CD14-positive monocyte (primary cell): ENCODE measurements at regions not wholly inside any gene's neighbourhood (a gene's known extent, or its start where the extent isn't known, plus 50 kb on each side); places are given as distances from the start of the nearest gene placed in this dataset.

Source experiments
- DNase-seq, 3 donors: peaks; one replicate each; pipeline ENCODE4 v3.0.0-alpha.2; 2011 to 2022
- H2AFZ ChIP-seq: 2 replicates; pipeline ENCODE4 v1.6.0; 2012; ENCODE audit warnings: mild to moderate bottlenecking, low read depth, low read length, inconsistent platforms; ENCODE audit not compliant: insufficient read depth, poor library complexity, severe bottlenecking
- H3K27ac ChIP-seq, 2 donors: 1 replicate in 1 of 2; 2 replicates in 1 of 2; pipeline ENCODE4 v1.5.1; 2012 to 2013; ENCODE audit warnings: low read length in 2 of 2, control low read depth in 1 of 2, inconsistent platforms in 1 of 2, low read depth in 1 of 2, mild to moderate bottlenecking in 1 of 2
- H3K27me3 ChIP-seq, 2 donors: one replicate each; pipeline versions ENCODE4 v1.6.0 to v1.6.1; 2011 to 2013; ENCODE audit warnings: low read length in 2 of 2; ENCODE audit not compliant: control insufficient read depth in 2 of 2, insufficient read depth in 2 of 2
- H3K36me3 ChIP-seq, 2 donors: replicated peaks in 1 of 2; 1 replicate in 1 of 2; 2 replicates in 1 of 2; pipeline versions ENCODE4 v1.5.1 to v1.6.1; 2012 to 2013; ENCODE audit warnings: low read length in 2 of 2, control low read depth in 1 of 2, inconsistent platforms in 1 of 2, mild to moderate bottlenecking in 1 of 2; ENCODE audit not compliant: insufficient read depth in 2 of 2, control insufficient read depth in 1 of 2
- H3K4me1 ChIP-seq, 2 donors: 1 replicate in 1 of 2; 2 replicates in 1 of 2; pipeline versions ENCODE4 v1.5.1 to v1.6.1; 2012 to 2013; ENCODE audit warnings: low read length in 2 of 2, control low read depth in 1 of 2, inconsistent platforms in 1 of 2, mild to moderate bottlenecking in 1 of 2, moderate library complexity in 1 of 2; ENCODE audit not compliant: insufficient read depth in 2 of 2, control insufficient read depth in 1 of 2
- H3K4me2 ChIP-seq: replicated peaks from 2 replicates; pipeline ENCODE3; 2012; ENCODE audit warnings: low read length, moderate library complexity, mild to moderate bottlenecking; ENCODE audit not compliant: poor library complexity, severe bottlenecking; ENCODE audit errors: extremely low read depth
- H3K4me3 ChIP-seq, 3 experiments: fragments of 200-600 bp in 1 of 3; sonication (generic) in 1 of 3; replicated peaks in 1 of 3; 1 replicate in 2 of 3; 2 replicates in 1 of 3; pipeline ENCODE4 v1.5.1; 2011 to 2013; ENCODE audit warnings: low read length in 3 of 3, mild to moderate bottlenecking in 3 of 3, control low read depth in 2 of 3, low read depth in 2 of 3, inconsistent platforms in 1 of 3, moderate library complexity in 1 of 3
- H3K79me2 ChIP-seq: 2 replicates; pipeline ENCODE4 v1.6.0; 2012; ENCODE audit warnings: mild to moderate bottlenecking, control low read depth, inconsistent platforms, low read length, moderate library complexity; ENCODE audit not compliant: insufficient read depth
- H3K9ac ChIP-seq: 2 replicates; pipeline ENCODE4 v1.6.0; 2017; ENCODE audit warnings: low read length, mild to moderate bottlenecking; ENCODE audit not compliant: insufficient read depth, poor library complexity, severe bottlenecking
- H3K9me3 ChIP-seq, 2 donors: replicated peaks in 1 of 2; 1 replicate in 1 of 2; 2 replicates in 1 of 2; pipeline versions ENCODE4 v1.5.1 to v1.6.1; 2012 to 2013; ENCODE audit warnings: low read length in 2 of 2, control low read depth in 1 of 2; ENCODE audit not compliant: control insufficient read depth in 1 of 2, insufficient read depth in 1 of 2
- H4K20me1 ChIP-seq: 2 replicates; pipeline ENCODE4 v1.6.0; 2012; ENCODE audit warnings: mild to moderate bottlenecking, low read length, control low read depth, moderate library complexity; ENCODE audit not compliant: insufficient read depth
- H3K27ac Mint-ChIP-seq, 7 donors: one replicate each; pipeline ENCODE4 v1.8.0; 2020; ENCODE audit warnings: mild to moderate bottlenecking in 7 of 7, mixed read lengths in 7 of 7, moderate library complexity in 6 of 7, inconsistent platforms in 2 of 7
- H3K27me3 Mint-ChIP-seq, 3 donors: one replicate each; pipeline ENCODE4 v1.8.0; 2021 to 2022; ENCODE audit warnings: low read depth in 3 of 3, mild to moderate bottlenecking in 3 of 3, mixed read lengths in 3 of 3, moderate library complexity in 3 of 3, inconsistent platforms in 1 of 3
- H3K36me3 Mint-ChIP-seq, 2 donors: one replicate each; pipeline ENCODE4 v1.8.0; 2020; ENCODE audit warnings: mixed read lengths in 2 of 2, inconsistent platforms in 1 of 2, mild to moderate bottlenecking in 1 of 2
- H3K4me1 Mint-ChIP-seq: one replicate; pipeline ENCODE4 v1.8.0; 2020; ENCODE audit warnings: mild to moderate bottlenecking, mixed read lengths
- H3K4me3 Mint-ChIP-seq, 2 donors: one replicate each; pipeline ENCODE4 v1.8.0; 2020; ENCODE audit warnings: mild to moderate bottlenecking in 2 of 2, mixed read lengths in 2 of 2, moderate library complexity in 1 of 2
- H3K9me3 Mint-ChIP-seq, 7 donors: one replicate each; pipeline ENCODE4 v1.8.0; 2020 to 2022; ENCODE audit warnings: mixed read lengths in 7 of 7, mild to moderate bottlenecking in 6 of 7, moderate library complexity in 6 of 7, inconsistent platforms in 2 of 7
- CTCF ChIP-seq: fragments of 200-600 bp; IDR thresholded peaks from one replicate; pipeline ENCODE4 v1.8.0; 2022; ENCODE audit warnings: antibody characterized with exemption, mild to moderate bottlenecking
- WGBS: methylation state at CpG from one replicate; pipeline ENCODE4 v1.1.5; 2013; ENCODE audit warnings: missing lambda C conversion rate; ENCODE audit not compliant: insufficient coverage; 5-methylcytosine and 5-hydroxymethylcytosine counted together
- intact Hi-C, 2 donors: fragments of 100-400 bp; cut with micrococcal nuclease; formaldehyde crosslinking; loops; one replicate each; pipeline versions ENCODE4 v1.15.0 to v1.15.1; 2023

GRCh38 chr5:113675166-113675565 lies 161.7 kb downstream of the YTHDC2 start:
- H3K36me3 Mint-ChIP-seq: no peaks in the 10 kb centered on the region
- no peaks in the 10 kb centered on the region for H3K36me3 ChIP-seq
- no peak overlapping the region for H2AFZ ChIP-seq
- no peak overlapping the region for H3K9ac ChIP-seq
- H3K4me2 ChIP-seq: no peak overlapping the region
- H3K9me3 ChIP-seq: no peaks in the 10 kb centered on the region
- no peak overlapping the region for H3K27ac ChIP-seq
- no peak overlapping the region for H3K4me3 Mint-ChIP-seq
- intact Hi-C loops: no loop called here
- 67% methylated on average over 1 of the region's 3 CpGs for WGBS
- TF ChIP-seq CTCF: no peak
- H3K27me3 Mint-ChIP-seq: peaks cover 0 to 5% (median 3%) of the 10 kb centered on the region in 3 donors
- no peaks in the 10 kb centered on the region for H3K4me1 Mint-ChIP-seq
- no peaks in the 10 kb centered on the region for H3K27me3 ChIP-seq
- no peak overlapping the region for H3K4me3 ChIP-seq
- H3K27ac Mint-ChIP-seq: no peak overlapping the region
- no peaks in the 10 kb centered on the region for H3K4me1 ChIP-seq
- H3K79me2 ChIP-seq: no peaks in the 10 kb centered on the region
- no peaks in the 10 kb centered on the region for H4K20me1 ChIP-seq
- DNase-seq: no peak
- H3K9me3 Mint-ChIP-seq: peaks cover 0 to 4% (median 2%) of the 10 kb centered on the region in 7 donors

- DNase-seq: no peak
- no peak overlapping the region for H2AFZ ChIP-seq
- TF ChIP-seq CTCF: no peak
- H4K20me1 ChIP-seq: no peaks in the 10 kb centered on the region
- no peaks in the 10 kb centered on the region for H3K4me1 ChIP-seq
- Mint-ChIP-seq H3K27me3 (peaks cover 0 to 2% (median 1%) of the 10 kb centered on the region in 3 donors), H3K4me3 (no peak overlapping the region), H3K27ac (no peak overlapping the region), H3K4me1 (no peaks in the 10 kb centered on the region), H3K36me3 (no peaks in the 10 kb centered on the region), H3K9me3 (peaks cover 0 to 4% (median 0%) of the 10 kb centered on the region in 7 donors)
- H3K79me2 ChIP-seq: no peaks in the 10 kb centered on the region
- no peak overlapping the region for H3K4me2 ChIP-seq
- H3K27ac ChIP-seq: no peak overlapping the region
- no peak overlapping the region for H3K9ac ChIP-seq
- no peaks in the 10 kb centered on the region for H3K27me3 ChIP-seq
- WGBS: no CpG with 5 or more reads among the region's 1 CpG
- H3K9me3 ChIP-seq: no peaks in the 10 kb centered on the region
- intact Hi-C loops: no loop called here
- H3K4me3 ChIP-seq: no peak overlapping the region
- no peaks in the 10 kb centered on the region for H3K36me3 ChIP-seq
Observed at GRCh38 chr5:113678202-113678601, 164.7 kb downstream of the YTHDC2 start.
